ENCODE measurements at regions not wholly inside any gene's neighbourhood (a gene's known extent, or its start where the extent isn't known, plus 50 kb on each side); places are given as distances from the start of the nearest gene placed in this dataset.
A peak's percentile ranks its signal among the peaks of the same experiment; 100 is the strongest.

DNA sequence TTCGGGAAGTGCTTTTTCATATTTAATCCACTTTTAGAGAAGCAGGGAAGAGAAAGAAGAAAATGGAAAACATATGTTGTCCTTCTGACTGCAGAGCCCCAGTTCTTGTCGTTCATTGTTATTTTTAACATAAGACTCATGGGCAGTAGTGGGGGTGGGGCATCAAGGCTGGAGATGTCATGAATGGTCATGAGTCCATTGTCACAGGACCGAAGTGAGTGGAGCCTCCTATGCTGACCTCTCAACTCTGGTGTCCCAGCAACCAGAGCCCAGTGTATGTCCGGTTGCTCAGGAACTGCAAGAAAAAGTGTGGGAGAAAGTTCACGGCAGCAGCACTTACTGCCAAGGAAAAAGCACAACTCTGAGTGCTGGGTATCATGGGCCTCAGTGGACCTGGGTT, 108.6 kb downstream of the BANF2 start (continued):
- TF ChIP-seq THAP11 (CRISPR knock-in tag; IDR thresholded peaks at IDR 0.05), result no peak
- no peak for TF ChIP-seq EHMT2 (IDR thresholded peaks at IDR 0.05; ENCODE audit: borderline replicate concordance, low read depth, low read length)
- TF ChIP-seq STAG1 (CRISPR knock-in tag; IDR thresholded peaks at IDR 0.05), result 0 out of 2 replicates have a peak, but pooled peaks have one; percentile 10
- TF ChIP-seq KLF15 (CRISPR knock-in tag; IDR thresholded peaks at IDR 0.05; ENCODE audit: borderline replicate concordance), result no peak
- no peak for TF ChIP-seq ZNF720 (CRISPR knock-in tag; IDR thresholded peaks at IDR 0.05)
- TF ChIP-seq ZNF317 (CRISPR knock-in tag; IDR thresholded peaks at IDR 0.05), result no peak
- TF ChIP-seq, protein P1, sequence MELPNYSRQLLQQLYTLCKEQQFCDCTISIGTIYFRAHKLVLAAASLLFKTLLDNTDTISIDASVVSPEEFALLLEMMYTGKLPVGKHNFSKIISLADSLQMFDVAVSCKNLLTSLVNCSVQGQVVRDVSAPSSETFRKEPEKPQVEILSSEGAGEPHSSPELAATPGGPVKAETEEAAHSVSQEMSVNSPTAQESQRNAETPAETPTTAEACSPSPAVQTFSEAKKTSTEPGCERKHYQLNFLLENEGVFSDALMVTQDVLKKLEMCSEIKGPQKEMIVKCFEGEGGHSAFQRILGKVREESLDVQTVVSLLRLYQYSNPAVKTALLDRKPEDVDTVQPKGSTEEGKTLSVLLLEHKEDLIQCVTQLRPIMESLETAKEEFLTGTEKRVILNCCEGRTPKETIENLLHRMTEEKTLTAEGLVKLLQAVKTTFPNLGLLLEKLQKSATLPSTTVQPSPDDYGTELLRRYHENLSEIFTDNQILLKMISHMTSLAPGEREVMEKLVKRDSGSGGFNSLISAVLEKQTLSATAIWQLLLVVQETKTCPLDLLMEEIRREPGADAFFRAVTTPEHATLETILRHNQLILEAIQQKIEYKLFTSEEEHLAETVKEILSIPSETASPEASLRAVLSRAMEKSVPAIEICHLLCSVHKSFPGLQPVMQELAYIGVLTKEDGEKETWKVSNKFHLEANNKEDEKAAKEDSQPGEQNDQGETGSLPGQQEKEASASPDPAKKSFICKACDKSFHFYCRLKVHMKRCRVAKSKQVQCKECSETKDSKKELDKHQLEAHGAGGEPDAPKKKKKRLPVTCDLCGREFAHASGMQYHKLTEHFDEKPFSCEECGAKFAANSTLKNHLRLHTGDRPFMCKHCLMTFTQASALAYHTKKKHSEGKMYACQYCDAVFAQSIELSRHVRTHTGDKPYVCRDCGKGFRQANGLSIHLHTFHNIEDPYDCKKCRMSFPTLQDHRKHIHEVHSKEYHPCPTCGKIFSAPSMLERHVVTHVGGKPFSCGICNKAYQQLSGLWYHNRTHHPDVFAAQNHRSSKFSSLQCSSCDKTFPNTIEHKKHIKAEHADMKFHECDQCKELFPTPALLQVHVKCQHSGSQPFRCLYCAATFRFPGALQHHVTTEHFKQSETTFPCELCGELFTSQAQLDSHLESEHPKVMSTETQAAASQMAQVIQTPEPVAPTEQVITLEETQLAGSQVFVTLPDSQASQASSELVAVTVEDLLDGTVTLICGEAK (IDR thresholded peaks at IDR 0.05), result no peak
- TF ChIP-seq, protein P1 (CRISPR knock-in tag; IDR thresholded peaks at IDR 0.05), result 0 out of 2 replicates have a peak, but pooled peaks have one; percentile 36
- TF ChIP-seq, protein P2, sequence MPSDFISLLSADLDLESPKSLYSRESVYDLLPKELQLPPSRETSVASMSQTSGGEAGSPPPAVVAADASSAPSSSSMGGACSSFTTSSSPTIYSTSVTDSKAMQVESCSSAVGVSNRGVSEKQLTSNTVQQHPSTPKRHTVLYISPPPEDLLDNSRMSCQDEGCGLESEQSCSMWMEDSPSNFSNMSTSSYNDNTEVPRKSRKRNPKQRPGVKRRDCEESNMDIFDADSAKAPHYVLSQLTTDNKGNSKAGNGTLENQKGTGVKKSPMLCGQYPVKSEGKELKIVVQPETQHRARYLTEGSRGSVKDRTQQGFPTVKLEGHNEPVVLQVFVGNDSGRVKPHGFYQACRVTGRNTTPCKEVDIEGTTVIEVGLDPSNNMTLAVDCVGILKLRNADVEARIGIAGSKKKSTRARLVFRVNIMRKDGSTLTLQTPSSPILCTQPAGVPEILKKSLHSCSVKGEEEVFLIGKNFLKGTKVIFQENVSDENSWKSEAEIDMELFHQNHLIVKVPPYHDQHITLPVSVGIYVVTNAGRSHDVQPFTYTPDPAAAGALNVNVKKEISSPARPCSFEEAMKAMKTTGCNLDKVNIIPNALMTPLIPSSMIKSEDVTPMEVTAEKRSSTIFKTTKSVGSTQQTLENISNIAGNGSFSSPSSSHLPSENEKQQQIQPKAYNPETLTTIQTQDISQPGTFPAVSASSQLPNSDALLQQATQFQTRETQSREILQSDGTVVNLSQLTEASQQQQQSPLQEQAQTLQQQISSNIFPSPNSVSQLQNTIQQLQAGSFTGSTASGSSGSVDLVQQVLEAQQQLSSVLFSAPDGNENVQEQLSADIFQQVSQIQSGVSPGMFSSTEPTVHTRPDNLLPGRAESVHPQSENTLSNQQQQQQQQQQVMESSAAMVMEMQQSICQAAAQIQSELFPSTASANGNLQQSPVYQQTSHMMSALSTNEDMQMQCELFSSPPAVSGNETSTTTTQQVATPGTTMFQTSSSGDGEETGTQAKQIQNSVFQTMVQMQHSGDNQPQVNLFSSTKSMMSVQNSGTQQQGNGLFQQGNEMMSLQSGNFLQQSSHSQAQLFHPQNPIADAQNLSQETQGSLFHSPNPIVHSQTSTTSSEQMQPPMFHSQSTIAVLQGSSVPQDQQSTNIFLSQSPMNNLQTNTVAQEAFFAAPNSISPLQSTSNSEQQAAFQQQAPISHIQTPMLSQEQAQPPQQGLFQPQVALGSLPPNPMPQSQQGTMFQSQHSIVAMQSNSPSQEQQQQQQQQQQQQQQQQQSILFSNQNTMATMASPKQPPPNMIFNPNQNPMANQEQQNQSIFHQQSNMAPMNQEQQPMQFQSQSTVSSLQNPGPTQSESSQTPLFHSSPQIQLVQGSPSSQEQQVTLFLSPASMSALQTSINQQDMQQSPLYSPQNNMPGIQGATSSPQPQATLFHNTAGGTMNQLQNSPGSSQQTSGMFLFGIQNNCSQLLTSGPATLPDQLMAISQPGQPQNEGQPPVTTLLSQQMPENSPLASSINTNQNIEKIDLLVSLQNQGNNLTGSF (CRISPR knock-in tag; IDR thresholded peaks at IDR 0.05), result no peak
- TF ChIP-seq ZSCAN25 (CRISPR knock-in tag; IDR thresholded peaks at IDR 0.05), result no peak
- TF ChIP-seq ZNF550 (CRISPR knock-in tag; IDR thresholded peaks at IDR 0.05; ENCODE audit: borderline replicate concordance), result no peak
- peak; percentile 62; the same call in 1 of the 2 replicates for TF ChIP-seq RFX1 (IDR thresholded peaks at IDR 0.05)
- TF ChIP-seq ZNF33A (CRISPR knock-in tag; IDR thresholded peaks at IDR 0.05; ENCODE audit: borderline replicate concordance), result no peak
- TF ChIP-seq, protein P3, sequence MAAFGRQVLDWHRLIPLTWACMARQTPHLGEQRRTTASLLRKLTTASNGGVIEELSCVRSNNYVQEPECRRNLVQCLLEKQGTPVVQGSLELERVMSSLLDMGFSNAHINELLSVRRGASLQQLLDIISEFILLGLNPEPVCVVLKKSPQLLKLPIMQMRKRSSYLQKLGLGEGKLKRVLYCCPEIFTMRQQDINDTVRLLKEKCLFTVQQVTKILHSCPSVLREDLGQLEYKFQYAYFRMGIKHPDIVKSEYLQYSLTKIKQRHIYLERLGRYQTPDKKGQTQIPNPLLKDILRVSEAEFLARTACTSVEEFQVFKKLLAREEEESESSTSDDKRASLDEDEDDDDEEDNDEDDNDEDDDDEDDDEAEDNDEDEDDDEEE (CRISPR knock-in tag; IDR thresholded peaks at IDR 0.05), result no peak
- TF ChIP-seq ZBTB8A (CRISPR knock-in tag; IDR thresholded peaks at IDR 0.05; ENCODE audit: borderline replicate concordance, low read depth), result no peak

Data from HepG2 (cell line).